HUES48 (cell line): ENCODE measurements at regions not wholly inside any gene's neighbourhood (a gene's known extent, or its start where the extent isn't known, plus 50 kb on each side); places are given as distances from the start of the nearest gene placed in this dataset.

Experiments
- H3K27ac ChIP-seq: one replicate; pipeline ENCODE4 v1.7.0; 2013; ENCODE audit warnings: low read depth, low read length, inconsistent platforms
- H3K27me3 ChIP-seq: 2 replicates; pipeline ENCODE4 v1.6.1; 2013; ENCODE audit warnings: mild to moderate bottlenecking, low read length; ENCODE audit not compliant: control insufficient read depth, insufficient read depth
- H3K36me3 ChIP-seq: 2 replicates; pipeline ENCODE4 v1.6.1; 2013; ENCODE audit warnings: low read length; ENCODE audit not compliant: control insufficient read depth, insufficient read depth
- H3K4me1 ChIP-seq: 2 replicates; pipeline ENCODE4 v1.6.1; 2013; ENCODE audit warnings: mild to moderate bottlenecking, low read length; ENCODE audit not compliant: control insufficient read depth, insufficient read depth
- H3K4me3 ChIP-seq: 2 replicates; pipeline ENCODE4 v1.5.1; 2013; ENCODE audit warnings: mild to moderate bottlenecking, low read depth, low read length
- H3K9ac ChIP-seq: 2 replicates; pipeline ENCODE4 v1.6.1; 2013; ENCODE audit warnings: mild to moderate bottlenecking, low read depth, low read length, moderate library complexity
- H3K9me3 ChIP-seq: 2 replicates; pipeline ENCODE4 v1.6.1; 2013; ENCODE audit warnings: low read length; ENCODE audit not compliant: control insufficient read depth, insufficient read depth

- no peaks in the 10 kb centered on the region for H3K27me3 ChIP-seq
- no peaks in the 10 kb centered on the region for H3K4me1 ChIP-seq
- no peak overlapping the region for H3K27ac ChIP-seq
- H3K36me3 ChIP-seq = no peaks in the 10 kb centered on the region
- H3K9ac ChIP-seq = no peak overlapping the region
- H3K9me3 ChIP-seq = peaks cover 9% of the 10 kb centered on the region; the same call in 1 of the 2 replicates
- no peak overlapping the region for H3K4me3 ChIP-seq
Observed at GRCh38 chr3:166243511-166243910, 406.3 kb upstream of the BCHE start.

GRCh38 chr3:166223120-166223519 is 385.9 kb upstream of the BCHE start:
- Histone ChIP-seq H3K9me3 (no peaks in the 10 kb centered on the region), H3K9ac (no peak overlapping the region), H3K36me3 (no peaks in the 10 kb centered on the region), H3K27ac (no peak overlapping the region), H3K4me1 (no peaks in the 10 kb centered on the region), H3K4me3 (no peak overlapping the region), H3K27me3 (no peaks in the 10 kb centered on the region)

DNA sequence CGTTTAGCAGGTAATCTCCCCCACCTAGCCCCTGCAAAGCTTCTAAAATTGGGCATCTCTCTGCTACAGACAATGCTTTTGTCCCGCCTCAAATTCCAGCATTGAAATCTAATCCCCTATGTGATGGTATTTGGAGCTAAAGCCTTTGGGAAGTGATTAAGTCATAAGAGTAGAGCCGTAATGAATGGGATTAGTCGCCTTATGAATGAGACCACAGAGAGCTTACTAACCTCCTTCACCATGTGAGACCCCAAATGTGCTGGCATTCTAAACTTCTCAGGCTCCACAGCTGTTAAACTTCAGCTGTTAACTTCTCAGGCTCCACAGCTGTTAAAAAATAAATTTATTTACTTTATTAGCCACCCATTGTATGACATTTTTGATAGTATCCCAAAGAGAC is 374.2 kb upstream of the BCHE start:
- H3K4me1 ChIP-seq = 0 out of 2 replicates have a peak, but pooled peaks cover 4% of the 10 kb centered on the region
- no peak overlapping the region for H3K9ac ChIP-seq
- no peaks in the 10 kb centered on the region for H3K9me3 ChIP-seq
- no peaks in the 10 kb centered on the region for H3K27me3 ChIP-seq
- H3K27ac ChIP-seq = peak overlapping the region; percentile 11
- no peak overlapping the region for H3K4me3 ChIP-seq
- H3K36me3 ChIP-seq = no peaks in the 10 kb centered on the region

GRCh38 chr3:166209701-166210100 is 372.5 kb upstream of the BCHE start:
- Histone ChIP-seq H3K27me3 (no peaks in the 10 kb centered on the region), H3K27ac (no peak overlapping the region), H3K4me3 (no peak overlapping the region), H3K9ac (no peak overlapping the region), H3K36me3 (no peaks in the 10 kb centered on the region), H3K9me3 (no peaks in the 10 kb centered on the region), H3K4me1 (0 out of 2 replicates have a peak, but pooled peaks cover 4% of the 10 kb centered on the region)

DNA sequence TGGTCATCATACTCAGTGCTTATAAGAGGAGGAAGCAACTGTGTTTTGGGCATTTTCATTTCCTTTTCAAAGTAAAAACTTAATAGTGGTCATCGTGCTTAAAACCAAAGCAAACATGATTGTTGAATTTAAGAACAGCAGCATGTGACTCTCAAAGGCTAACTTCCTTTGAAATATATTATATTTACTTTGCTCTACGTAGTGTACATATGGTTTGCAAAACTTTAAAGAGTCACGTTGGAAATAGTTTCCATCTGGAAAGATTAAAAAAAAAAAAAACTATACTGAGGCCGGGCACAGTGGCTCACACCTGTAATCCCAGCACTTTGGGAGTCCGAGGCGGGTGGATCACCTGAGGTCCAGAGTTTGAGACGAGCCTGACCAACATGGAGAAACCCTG is 367.9 kb upstream of the BCHE start:
- Histone ChIP-seq H3K9ac (no peak overlapping the region), H3K9me3 (no peaks in the 10 kb centered on the region), H3K36me3 (no peaks in the 10 kb centered on the region), H3K4me1 (no peaks in the 10 kb centered on the region), H3K4me3 (no peak overlapping the region), H3K27me3 (no peaks in the 10 kb centered on the region), H3K27ac (no peak overlapping the region)

DNA sequence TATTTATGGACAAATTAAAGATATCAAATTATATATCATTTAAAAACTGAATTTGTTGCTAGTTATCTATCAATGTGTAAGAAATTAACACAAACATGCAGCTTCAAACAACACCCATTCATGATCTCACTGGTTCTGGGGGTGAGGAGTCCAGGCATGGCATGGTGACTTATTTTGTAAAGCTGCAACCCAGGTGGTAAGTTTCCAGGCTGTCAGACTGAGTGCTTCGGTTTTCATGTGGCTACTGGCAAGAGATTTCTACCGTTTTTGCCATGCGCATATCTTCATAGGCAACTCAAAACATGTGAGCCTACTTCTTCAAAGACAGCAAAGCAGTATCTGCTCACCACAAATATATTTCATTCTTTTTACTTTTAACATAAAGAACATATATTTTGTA is 364.3 kb upstream of the BCHE start:
- no peaks in the 10 kb centered on the region for H3K9me3 ChIP-seq
- no peaks in the 10 kb centered on the region for H3K4me1 ChIP-seq
- no peak overlapping the region for H3K9ac ChIP-seq
- no peaks in the 10 kb centered on the region for H3K36me3 ChIP-seq
- no peak overlapping the region for H3K27ac ChIP-seq
- H3K27me3 ChIP-seq = no peaks in the 10 kb centered on the region
- H3K4me3 ChIP-seq = no peak overlapping the region

- no peaks in the 10 kb centered on the region for H3K4me1 ChIP-seq
- no peaks in the 10 kb centered on the region for H3K9me3 ChIP-seq
- no peaks in the 10 kb centered on the region for H3K36me3 ChIP-seq
- no peak overlapping the region for H3K27ac ChIP-seq
- H3K9ac ChIP-seq = no peak overlapping the region
- no peaks in the 10 kb centered on the region for H3K27me3 ChIP-seq
- no peak overlapping the region for H3K4me3 ChIP-seq
Observed at GRCh38 chr3:166199491-166199890, 362.3 kb upstream of the BCHE start.

DNA sequence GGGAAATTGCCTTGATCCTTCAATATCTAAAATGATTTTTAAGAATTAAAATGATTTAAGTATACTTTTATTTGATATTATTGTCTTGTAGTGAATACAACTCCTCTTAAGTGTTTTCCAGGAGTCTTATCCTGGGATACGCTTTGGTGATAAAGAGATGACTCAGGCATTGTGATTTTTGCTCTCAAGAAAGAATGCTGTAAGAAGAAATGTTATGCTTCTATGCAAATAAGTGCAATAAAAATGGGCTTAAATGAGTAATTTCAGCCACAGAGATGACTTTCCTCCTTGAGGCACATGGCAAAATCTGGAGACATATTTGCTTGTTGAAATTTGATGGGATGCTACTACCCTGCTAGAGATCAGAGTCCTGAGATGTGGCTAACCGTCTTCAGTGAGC is 358.6 kb upstream of the BCHE start:
- 0 out of 2 replicates have a peak, but pooled peaks cover 3% of the 10 kb centered on the region for H3K4me1 ChIP-seq
- H3K27me3 ChIP-seq = no peaks in the 10 kb centered on the region

GRCh38 chr3:166191411-166191810 is 354.2 kb upstream of the BCHE start:
- Histone ChIP-seq H3K4me1 (peaks cover 16% of the 10 kb centered on the region), H3K36me3 (no peaks in the 10 kb centered on the region), H3K9me3 (no peaks in the 10 kb centered on the region)

More for the DNA sequence above, 358.6 kb upstream of the BCHE start:
- Histone ChIP-seq H3K36me3 (no peaks in the 10 kb centered on the region), H3K9me3 (no peaks in the 10 kb centered on the region), H3K9ac (no peak overlapping the region), H3K4me3 (no peak overlapping the region), H3K27ac (no peak overlapping the region)

GRCh38 chr3:166190360-166190759 is 353.1 kb upstream of the BCHE start:
- no peaks in the 10 kb centered on the region for H3K36me3 ChIP-seq
- H3K9me3 ChIP-seq = no peaks in the 10 kb centered on the region
- H3K27me3 ChIP-seq = no peaks in the 10 kb centered on the region
- no peak overlapping the region for H3K9ac ChIP-seq
- H3K4me1 ChIP-seq = peaks cover 16% of the 10 kb centered on the region
- H3K4me3 ChIP-seq = no peak overlapping the region
- H3K27ac ChIP-seq = peak overlapping the region; percentile 84

More at GRCh38 chr3:166191411-166191810, 354.2 kb upstream of the BCHE start:
- Histone ChIP-seq H3K27ac (peak overlapping the region; percentile 84), H3K27me3 (no peaks in the 10 kb centered on the region), H3K9ac (no peak overlapping the region), H3K4me3 (no peak overlapping the region)

DNA sequence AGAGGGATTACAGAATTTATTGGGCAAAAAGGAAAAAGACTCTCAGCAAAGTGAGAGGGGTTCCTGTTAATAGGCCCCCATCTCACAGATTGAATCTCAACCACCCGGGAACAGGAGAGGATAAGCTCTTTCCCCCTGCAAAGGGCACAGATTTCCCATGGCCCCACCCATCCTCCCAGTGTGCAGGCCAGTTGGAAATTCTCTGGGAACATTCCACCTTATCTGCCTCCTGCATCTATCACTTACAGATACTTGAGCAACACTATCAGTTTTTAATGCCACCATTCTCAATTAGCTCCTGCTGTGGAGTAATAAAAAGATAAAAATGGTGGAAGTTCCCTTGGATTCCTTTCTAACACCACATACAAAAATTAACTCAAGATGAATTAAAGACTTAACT is 350.0 kb upstream of the BCHE start:
- H3K9ac ChIP-seq = no peak overlapping the region
- H3K4me1 ChIP-seq = peaks cover 16% of the 10 kb centered on the region
- H3K4me3 ChIP-seq = no peak overlapping the region
- H3K27ac ChIP-seq = no peak overlapping the region
- no peaks in the 10 kb centered on the region for H3K9me3 ChIP-seq
- no peaks in the 10 kb centered on the region for H3K36me3 ChIP-seq
- H3K27me3 ChIP-seq = no peaks in the 10 kb centered on the region

GRCh38 chr3:166186003-166186402 is 348.8 kb upstream of the BCHE start:
- H3K27me3 ChIP-seq = no peaks in the 10 kb centered on the region
- H3K27ac ChIP-seq = no peak overlapping the region
- no peaks in the 10 kb centered on the region for H3K9me3 ChIP-seq
- H3K4me3 ChIP-seq = no peak overlapping the region
- no peaks in the 10 kb centered on the region for H3K36me3 ChIP-seq
- H3K4me1 ChIP-seq = peaks cover 15% of the 10 kb centered on the region
- no peak overlapping the region for H3K9ac ChIP-seq
